Fibroblast of villous mesenchyme (primary cell): ENCODE measurements at regions not wholly inside any gene's neighbourhood (a gene's known extent, or its start where the extent isn't known, plus 50 kb on each side); places are given as distances from the start of the nearest gene placed in this dataset.

ENCODE experiments used
- DNase-seq: peaks from one replicate; pipeline ENCODE4 v3.0.0-alpha.2; 2010; ENCODE audit warnings: low read depth
- H3K4me3 ChIP-seq: 2 replicates; pipeline ENCODE4 v1.5.1; 2011; ENCODE audit warnings: low read depth, mild to moderate bottlenecking, low read length
- TF ChIP-seq, protein P1 (sequence below): IDR thresholded peaks from 2 replicates; pipeline ENCODE4 v1.5.1; 2012; ENCODE audit warnings: low read depth, mild to moderate bottlenecking, low read length; ENCODE audit not compliant: insufficient read depth

DNA sequence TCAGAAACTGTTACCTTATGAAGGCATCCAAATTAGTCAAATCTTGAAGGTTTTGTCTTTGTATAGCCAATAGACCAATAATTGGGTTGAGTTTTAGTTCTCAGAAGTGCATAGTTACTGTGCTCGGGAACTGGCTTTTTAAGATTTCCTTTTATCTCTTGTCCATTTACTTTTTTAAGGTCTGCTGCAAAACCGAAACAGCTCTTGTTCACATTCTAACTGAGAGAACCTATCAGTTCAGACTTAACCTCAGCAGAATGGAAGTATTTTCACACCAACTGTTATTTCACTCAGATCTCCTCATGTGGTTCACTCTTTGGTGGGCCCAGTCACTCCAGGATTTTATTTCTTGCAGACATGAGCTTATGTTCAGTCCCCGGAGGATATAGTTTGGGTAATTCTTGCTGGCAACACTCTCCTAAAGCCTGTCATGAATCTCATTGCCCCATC, 55.5 kb downstream of the TPBG start:
- no peak overlapping the region for H3K4me3 ChIP-seq
- DNase-seq: no peak
- TF ChIP-seq, protein P1, sequence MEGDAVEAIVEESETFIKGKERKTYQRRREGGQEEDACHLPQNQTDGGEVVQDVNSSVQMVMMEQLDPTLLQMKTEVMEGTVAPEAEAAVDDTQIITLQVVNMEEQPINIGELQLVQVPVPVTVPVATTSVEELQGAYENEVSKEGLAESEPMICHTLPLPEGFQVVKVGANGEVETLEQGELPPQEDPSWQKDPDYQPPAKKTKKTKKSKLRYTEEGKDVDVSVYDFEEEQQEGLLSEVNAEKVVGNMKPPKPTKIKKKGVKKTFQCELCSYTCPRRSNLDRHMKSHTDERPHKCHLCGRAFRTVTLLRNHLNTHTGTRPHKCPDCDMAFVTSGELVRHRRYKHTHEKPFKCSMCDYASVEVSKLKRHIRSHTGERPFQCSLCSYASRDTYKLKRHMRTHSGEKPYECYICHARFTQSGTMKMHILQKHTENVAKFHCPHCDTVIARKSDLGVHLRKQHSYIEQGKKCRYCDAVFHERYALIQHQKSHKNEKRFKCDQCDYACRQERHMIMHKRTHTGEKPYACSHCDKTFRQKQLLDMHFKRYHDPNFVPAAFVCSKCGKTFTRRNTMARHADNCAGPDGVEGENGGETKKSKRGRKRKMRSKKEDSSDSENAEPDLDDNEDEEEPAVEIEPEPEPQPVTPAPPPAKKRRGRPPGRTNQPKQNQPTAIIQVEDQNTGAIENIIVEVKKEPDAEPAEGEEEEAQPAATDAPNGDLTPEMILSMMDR: no peak

DNA sequence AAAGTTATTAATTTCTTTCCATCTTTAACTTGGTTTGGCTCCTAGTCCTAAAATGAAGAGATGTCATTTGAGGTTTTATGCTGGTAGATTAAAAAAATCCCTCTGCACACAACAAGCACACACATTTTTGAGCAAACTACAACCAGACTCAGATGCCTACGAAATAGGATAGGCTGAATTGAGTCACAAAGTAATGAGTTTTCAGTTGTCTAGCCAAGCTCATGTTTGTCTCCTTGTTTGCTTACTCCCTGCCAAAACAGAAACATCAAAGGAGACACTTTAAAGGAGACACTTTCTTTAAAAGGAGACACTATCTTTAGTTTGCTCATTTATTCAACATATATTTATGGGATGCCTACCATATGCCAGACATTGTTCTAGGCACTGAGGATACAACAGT, 56.2 kb downstream of the TPBG start:
- TF ChIP-seq, protein P1: no peak
- peak; percentile 34 for DNase-seq
- H3K4me3 ChIP-seq: no peak overlapping the region

DNA sequence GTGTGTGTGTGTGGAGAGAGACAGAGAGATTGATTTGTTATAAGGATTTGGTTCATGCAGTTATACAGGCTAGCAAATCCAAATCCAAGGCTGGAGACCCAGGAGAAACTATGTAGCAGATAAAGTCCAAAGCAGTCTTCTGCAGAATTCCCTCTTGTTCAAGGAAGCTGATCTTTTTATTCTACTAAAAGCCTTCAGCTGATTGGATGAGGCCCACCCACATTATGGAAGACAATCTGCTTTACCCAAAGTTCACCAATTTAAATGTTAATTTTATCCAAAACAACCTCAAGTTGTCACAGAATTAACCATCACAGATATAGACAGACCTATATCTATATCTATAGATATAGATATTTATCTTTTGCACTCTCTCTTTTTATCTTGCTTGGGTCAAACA, 67.0 kb downstream of the TPBG start:
- DNase-seq: no peak

DNA sequence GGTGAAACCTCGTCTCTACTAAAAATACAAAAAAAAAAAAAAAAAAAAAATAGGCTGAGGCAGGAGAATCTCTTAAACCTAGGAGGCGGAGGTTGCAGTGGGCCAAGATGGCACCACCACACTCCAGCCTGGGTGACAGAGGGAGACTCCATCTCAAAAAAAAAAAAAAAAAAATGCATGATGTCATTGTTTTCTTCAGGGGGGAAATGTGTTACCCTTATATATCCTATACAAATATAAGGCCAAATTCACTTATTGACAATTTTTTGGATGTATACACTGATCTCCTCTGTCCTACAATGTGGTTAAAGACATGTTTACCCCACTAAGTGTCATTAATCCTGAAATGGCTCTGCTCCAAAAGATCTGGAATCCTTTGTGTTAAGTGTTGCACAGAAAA, 73.1 kb downstream of the TPBG start:
- TF ChIP-seq, protein P1: no peak
- H3K4me3 ChIP-seq: no peak overlapping the region
- DNase-seq: no peak

More for the DNA sequence above, 67.0 kb downstream of the TPBG start:
- TF ChIP-seq, protein P1: no peak
- no peak overlapping the region for H3K4me3 ChIP-seq

DNA sequence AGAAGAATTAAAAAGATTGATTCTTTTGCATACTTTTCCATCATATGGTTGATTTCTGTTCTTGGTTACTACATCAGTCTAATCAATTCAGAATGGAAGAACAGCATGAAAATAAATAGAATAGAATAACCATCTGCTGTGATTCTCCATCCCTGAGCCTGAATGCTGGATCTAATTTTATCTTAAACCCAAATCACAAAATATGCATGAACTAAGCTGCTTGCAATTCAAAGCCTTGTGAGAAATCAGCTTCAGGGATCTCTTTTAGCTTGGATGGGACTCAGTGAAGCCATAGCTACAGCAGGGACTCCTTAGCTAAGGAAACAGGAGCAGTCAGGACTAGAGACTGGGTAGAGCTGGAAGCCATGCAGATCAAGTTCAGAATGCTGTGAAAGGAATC, 74.1 kb downstream of the TPBG start:
- DNase-seq: no peak
- TF ChIP-seq, protein P1: no peak
- H3K4me3 ChIP-seq: no peak overlapping the region

DNA sequence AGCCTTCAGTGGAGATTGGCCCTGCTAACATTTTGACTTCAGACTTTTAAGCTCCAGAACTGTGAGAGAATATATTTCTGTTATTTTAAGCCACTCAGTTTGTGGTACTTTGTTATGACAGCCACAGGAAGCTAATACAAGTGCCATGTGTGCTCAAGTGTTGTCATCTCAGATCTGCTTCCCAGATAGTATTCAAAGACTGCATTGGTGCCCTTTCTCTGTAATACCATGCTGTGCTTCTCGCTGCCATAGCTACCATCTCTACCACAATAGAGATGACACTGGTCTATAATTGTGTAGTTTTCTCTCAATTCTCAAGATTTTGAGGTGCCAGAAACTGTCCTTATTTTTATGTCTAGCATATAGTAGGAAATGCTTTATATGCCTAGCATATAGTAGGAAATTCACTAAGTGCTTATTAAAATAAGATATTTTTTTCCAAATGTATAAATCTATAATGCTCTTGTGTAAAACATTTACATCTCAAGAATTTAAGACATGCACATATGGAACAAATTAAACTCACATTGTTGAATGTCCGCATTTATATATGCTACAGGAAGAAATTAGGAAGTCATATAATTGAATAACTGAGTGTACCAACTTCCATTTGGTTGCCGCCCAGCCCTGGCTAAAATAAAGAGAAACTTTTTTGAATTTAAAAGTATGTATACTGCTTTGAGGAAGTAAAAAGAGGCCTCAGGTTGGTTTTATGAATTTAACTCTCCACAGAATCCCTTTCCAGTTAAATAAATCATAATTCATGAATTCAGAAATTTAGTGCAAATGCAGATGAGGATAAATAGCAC, 77.6 kb downstream of the TPBG start:
- TF ChIP-seq, protein P1: no peak
- H3K4me3 ChIP-seq: no peak overlapping the region
- DNase-seq: no peak
